ENCODE measurements at regions not wholly inside any gene's neighbourhood (a gene's known extent, or its start where the extent isn't known, plus 50 kb on each side); places are given as distances from the start of the nearest gene placed in this dataset.

- H3K36me3 Mint-ChIP-seq = no peaks in the 10 kb centered on the region
- no peaks in the 10 kb centered on the region for H3K4me1 Mint-ChIP-seq
- no peak overlapping the region for H3K4me3 Mint-ChIP-seq
- no peak for DNase-seq
- H3K9me3 Mint-ChIP-seq = peaks cover 0 to 2% (median 0%) of the 10 kb centered on the region in 6 donors
- H3K27ac Mint-ChIP-seq = no peak overlapping the region
- H3K27me3 Mint-ChIP-seq (ENCODE audit: low read depth in 3 of 3) = peaks cover 2 to 14% (median 7%) of the 10 kb centered on the region in 3 donors
These were observed 260.1 kb upstream of the ARID1B start for GRCh38 chr6:156517088-156517487.

- peaks cover 2 to 14% (median 10%) of the 10 kb centered on the region in 3 donors for H3K27me3 Mint-ChIP-seq (ENCODE audit: low read depth in 3 of 3)
- no peaks in the 10 kb centered on the region for H3K36me3 Mint-ChIP-seq
- H3K27ac Mint-ChIP-seq = no peak overlapping the region
- DNase-seq = no peak
- peaks cover 0 to 2% (median 0%) of the 10 kb centered on the region in 6 donors for H3K9me3 Mint-ChIP-seq
- H3K4me3 Mint-ChIP-seq = no peak overlapping the region
- H3K4me1 Mint-ChIP-seq = no peaks in the 10 kb centered on the region
These were observed 261.9 kb upstream of the ARID1B start for GRCh38 chr6:156515242-156515641.

GRCh38 chr6:156513504-156513903 lies 263.7 kb upstream of the ARID1B start:
- Mint-ChIP-seq H3K27ac (no peak overlapping the region), H3K4me1 (peaks cover 0 to 8% of the 10 kb centered on the region in 2 donors), H3K27me3 (ENCODE audit: low read depth in 3 of 3) (peaks cover 2 to 24% (median 13%) of the 10 kb centered on the region in 3 donors), H3K9me3 (no peaks in the 10 kb centered on the region), H3K36me3 (no peaks in the 10 kb centered on the region), H3K4me3 (no peak overlapping the region)
- no peak for DNase-seq

- H3K9me3 Mint-ChIP-seq = no peaks in the 10 kb centered on the region
- no peak overlapping the region for H3K27ac Mint-ChIP-seq
- H3K36me3 Mint-ChIP-seq = no peaks in the 10 kb centered on the region
- peaks cover 0 to 9% of the 10 kb centered on the region in 2 donors for H3K4me1 Mint-ChIP-seq
- no peak for DNase-seq
- no peak overlapping the region for H3K4me3 Mint-ChIP-seq
- H3K27me3 Mint-ChIP-seq (ENCODE audit: low read depth in 3 of 3) = peaks cover 0 to 23% (median 10%) of the 10 kb centered on the region in 3 donors
These were observed 265.6 kb upstream of the ARID1B start for GRCh38 chr6:156511570-156511969.

GRCh38 chr6:156511051-156511450 lies 266.1 kb upstream of the ARID1B start:
- DNase-seq = no peak
- Mint-ChIP-seq H3K27ac (no peak overlapping the region), H3K4me1 (peaks cover 0 to 9% of the 10 kb centered on the region in 2 donors), H3K27me3 (ENCODE audit: low read depth in 3 of 3) (peaks cover 0 to 23% (median 10%) of the 10 kb centered on the region in 3 donors), H3K36me3 (no peaks in the 10 kb centered on the region), H3K9me3 (no peaks in the 10 kb centered on the region), H3K4me3 (no peak overlapping the region)

- Mint-ChIP-seq H3K27me3 (ENCODE audit: low read depth in 3 of 3) (peaks cover 0 to 20% (median 12%) of the 10 kb centered on the region in 3 donors), H3K4me3 (no peak overlapping the region), H3K27ac (no peak overlapping the region), H3K36me3 (no peaks in the 10 kb centered on the region), H3K4me1 (peaks cover 0 to 9% of the 10 kb centered on the region in 2 donors), H3K9me3 (no peaks in the 10 kb centered on the region)
- DNase-seq = no peak
These were observed 266.9 kb upstream of the ARID1B start for GRCh38 chr6:156510242-156510641.

GRCh38 chr6:156509496-156509895 lies 267.7 kb upstream of the ARID1B start:
- Mint-ChIP-seq H3K9me3 (no peaks in the 10 kb centered on the region), H3K4me1 (peaks cover 0 to 9% of the 10 kb centered on the region in 2 donors), H3K27me3 (ENCODE audit: low read depth in 3 of 3) (peaks cover 0 to 20% (median 12%) of the 10 kb centered on the region in 3 donors), H3K36me3 (no peaks in the 10 kb centered on the region), H3K4me3 (no peak overlapping the region), H3K27ac (no peak overlapping the region)
- no peak for DNase-seq

- peaks cover 0 to 9% of the 10 kb centered on the region in 2 donors for H3K4me1 Mint-ChIP-seq
- no peak overlapping the region for H3K4me3 Mint-ChIP-seq
- no peaks in the 10 kb centered on the region for H3K9me3 Mint-ChIP-seq
These were observed 268.3 kb upstream of the ARID1B start for GRCh38 chr6:156508923-156509322.

GRCh38 chr6:156508126-156508525 lies 269.1 kb upstream of the ARID1B start:
- no peak for DNase-seq

More at GRCh38 chr6:156508923-156509322, 268.3 kb upstream of the ARID1B start:
- Mint-ChIP-seq H3K27me3 (ENCODE audit: low read depth in 3 of 3) (peaks cover 0 to 20% (median 12%) of the 10 kb centered on the region in 3 donors), H3K36me3 (no peaks in the 10 kb centered on the region), H3K27ac (no peak overlapping the region)
- no peak for DNase-seq

GRCh38 chr6:156507656-156508055 lies 269.5 kb upstream of the ARID1B start:
- Mint-ChIP-seq H3K27me3 (ENCODE audit: low read depth in 3 of 3) (peaks cover 0 to 16% (median 10%) of the 10 kb centered on the region in 3 donors), H3K36me3 (no peaks in the 10 kb centered on the region), H3K27ac (no peak overlapping the region), H3K9me3 (no peaks in the 10 kb centered on the region), H3K4me3 (no peak overlapping the region), H3K4me1 (peaks cover 0 to 9% of the 10 kb centered on the region in 2 donors)
- DNase-seq = no peak

More at GRCh38 chr6:156508126-156508525, 269.1 kb upstream of the ARID1B start:
- H3K9me3 Mint-ChIP-seq = no peaks in the 10 kb centered on the region
- H3K27me3 Mint-ChIP-seq (ENCODE audit: low read depth in 3 of 3) = peaks cover 0 to 20% (median 9%) of the 10 kb centered on the region in 3 donors
- no peak overlapping the region for H3K27ac Mint-ChIP-seq
- no peaks in the 10 kb centered on the region for H3K36me3 Mint-ChIP-seq
- H3K4me1 Mint-ChIP-seq = peaks cover 0 to 9% of the 10 kb centered on the region in 2 donors
- H3K4me3 Mint-ChIP-seq = no peak overlapping the region

- Mint-ChIP-seq H3K9me3 (no peaks in the 10 kb centered on the region), H3K36me3 (no peaks in the 10 kb centered on the region), H3K4me3 (no peak overlapping the region), H3K27me3 (ENCODE audit: low read depth in 3 of 3) (peaks cover 0 to 16% (median 12%) of the 10 kb centered on the region in 3 donors), H3K4me1 (peaks cover 0 to 9% of the 10 kb centered on the region in 2 donors), H3K27ac (no peak overlapping the region)
- no peak for DNase-seq
These were observed 270.1 kb upstream of the ARID1B start for GRCh38 chr6:156507106-156507505.

- H3K4me3 Mint-ChIP-seq = no peak overlapping the region
- H3K27me3 Mint-ChIP-seq (ENCODE audit: low read depth in 3 of 3) = peaks cover 0 to 8% (median 6%) of the 10 kb centered on the region in 3 donors
- DNase-seq = no peak
- no peaks in the 10 kb centered on the region for H3K36me3 Mint-ChIP-seq
- H3K9me3 Mint-ChIP-seq = peaks cover 0 to 2% (median 0%) of the 10 kb centered on the region in 6 donors
- H3K27ac Mint-ChIP-seq = no peak overlapping the region
- no peaks in the 10 kb centered on the region for H3K4me1 Mint-ChIP-seq
These were observed 274.1 kb upstream of the ARID1B start for GRCh38 chr6:156502969-156503504.

GRCh38 chr6:156497618-156498017 lies 279.6 kb upstream of the ARID1B start:
- H3K36me3 Mint-ChIP-seq = no peaks in the 10 kb centered on the region
- H3K27me3 Mint-ChIP-seq (ENCODE audit: low read depth in 3 of 3) = peaks cover 2 to 5% (median 5%) of the 10 kb centered on the region in 3 donors
- no peak for DNase-seq
- H3K4me1 Mint-ChIP-seq = no peaks in the 10 kb centered on the region
- peaks cover 0 to 6% (median 0%) of the 10 kb centered on the region in 6 donors for H3K9me3 Mint-ChIP-seq
- no peak overlapping the region for H3K27ac Mint-ChIP-seq
- H3K4me3 Mint-ChIP-seq = no peak overlapping the region

GRCh38 chr6:156487877-156488276 lies 289.3 kb upstream of the ARID1B start:
- no peak for DNase-seq
- Mint-ChIP-seq H3K9me3 (peaks cover 0 to 6% (median 0%) of the 10 kb centered on the region in 6 donors), H3K27ac (no peak overlapping the region), H3K4me1 (no peaks in the 10 kb centered on the region), H3K4me3 (no peak overlapping the region), H3K36me3 (no peaks in the 10 kb centered on the region), H3K27me3 (ENCODE audit: low read depth in 3 of 3) (peaks cover 0 to 8% (median 0%) of the 10 kb centered on the region in 3 donors)

- no peaks in the 10 kb centered on the region for H3K4me1 Mint-ChIP-seq
- no peak for DNase-seq
- H3K27me3 Mint-ChIP-seq (ENCODE audit: low read depth in 3 of 3) = peaks cover 0 to 2% (median 0%) of the 10 kb centered on the region in 3 donors
- no peaks in the 10 kb centered on the region for H3K36me3 Mint-ChIP-seq
- H3K9me3 Mint-ChIP-seq = peaks cover 0 to 6% (median 0%) of the 10 kb centered on the region in 6 donors
- H3K27ac Mint-ChIP-seq = no peak overlapping the region
- H3K4me3 Mint-ChIP-seq = no peak overlapping the region
These were observed 292.0 kb upstream of the ARID1B start for GRCh38 chr6:156485150-156485549.
